ENCODE measurements at regions not wholly inside any gene's neighbourhood (a gene's known extent, or its start where the extent isn't known, plus 50 kb on each side); places are given as distances from the start of the nearest gene placed in this dataset.

GRCh38 chr13:110012102-110012739 lies 225.8 kb upstream of the IRS2 start:
- intact Hi-C loops (cut with micrococcal nuclease) (no loop called here), in situ Hi-C loops (cut with MboI) (no loop called here)
- no peaks in the 10 kb centered on the region for H3K79me2 ChIP-seq (ENCODE audit: control insufficient read depth, insufficient read depth, low read length)
- no peaks in the 10 kb centered on the region for H4K20me1 ChIP-seq (replicated peaks; ENCODE audit: control insufficient read depth, insufficient read depth, low read length)
- no peak for DNase-seq (ENCODE audit: extremely low read depth in 1 of 4, low spot score in 3 of 4)
- H3K4me2 ChIP-seq (ENCODE audit: insufficient read depth, low read length), result no peak overlapping the region
- WGBS (ENCODE audit: insufficient coverage, low coverage, missing lambda C conversion rate), result 0% methylated on average over 2 of the region's 2 CpGs
- CTCF ChIA-PET (ENCODE audit: low intra/inter-chr PET ratio), result no interaction called here
- H3K27me3 ChIP-seq (ENCODE audit: control insufficient read depth in 2 of 2, insufficient read depth in 2 of 2, low read length in 2 of 2), result peaks cover 0 to 3% of the 10 kb centered on the region in 2 experiments; a peak in 1 of 5 replicates
- ATAC-seq, result no peak
- no peaks in the 10 kb centered on the region for H3K9me3 ChIP-seq (replicated peaks; ENCODE audit: control insufficient read depth, insufficient read depth, low read depth, low read length)
- no TSS peak for BruUV-seq (replicated peaks)
- no peaks in the 10 kb centered on the region for H3K9me1 ChIP-seq (ENCODE audit: control insufficient read depth, insufficient read depth, low read length)
- H3K4me3 ChIP-seq, result no peak overlapping the region
- no peak for FAIRE-seq
- POLR2A ChIA-PET, result no interaction called here
- no peak for TF ChIP-seq RUNX1 (IDR thresholded peaks at IDR 0.05; ENCODE audit: low read depth)
- no peak for TF ChIP-seq HNRNPL (IDR thresholded peaks at IDR 0.05; ENCODE audit: low read depth, low read length)
- no peak overlapping the region for H3K9ac ChIP-seq (ENCODE audit: insufficient read depth in 1 of 2, low read depth in 2 of 2, low read length in 2 of 2)
- no peak overlapping the region for H3K27ac ChIP-seq (ENCODE audit: extremely low read depth, low read depth, low read length)
- H3K36me3 ChIP-seq (ENCODE audit: control insufficient read depth, insufficient read depth, low read length), result no peaks in the 10 kb centered on the region
- no peaks in the 10 kb centered on the region for H3K4me1 ChIP-seq (replicated peaks in 1 of 2; ENCODE audit: control insufficient read depth in 2 of 2, insufficient read depth in 2 of 2, low read length in 2 of 2)
- no peak overlapping the region for H2AFZ ChIP-seq (ENCODE audit: low read depth, low read length)

GRCh38 chr13:110010404-110011138 lies 224.2 kb upstream of the IRS2 start:
- ChIA-PET POLR2A (no interaction called here), CTCF (ENCODE audit: low intra/inter-chr PET ratio) (no interaction called here)
- H3K79me2 ChIP-seq (ENCODE audit: control insufficient read depth, insufficient read depth, low read length), result no peaks in the 10 kb centered on the region
- no peak for FAIRE-seq
- no peaks in the 10 kb centered on the region for H3K9me3 ChIP-seq (replicated peaks; ENCODE audit: control insufficient read depth, insufficient read depth, low read depth, low read length)
- no peak overlapping the region for H3K4me2 ChIP-seq (ENCODE audit: insufficient read depth, low read length)
- H3K9me1 ChIP-seq (ENCODE audit: control insufficient read depth, insufficient read depth, low read length), result no peaks in the 10 kb centered on the region
- intact Hi-C loops (cut with micrococcal nuclease) (no loop called here), in situ Hi-C loops (cut with MboI) (no loop called here)
- H4K20me1 ChIP-seq (replicated peaks; ENCODE audit: control insufficient read depth, insufficient read depth, low read length), result no peaks in the 10 kb centered on the region
- BruUV-seq (replicated peaks), result no TSS peak
- no peak overlapping the region for H3K9ac ChIP-seq (ENCODE audit: insufficient read depth in 1 of 2, low read depth in 2 of 2, low read length in 2 of 2)
- ATAC-seq, result no peak
- no peaks in the 10 kb centered on the region for H3K36me3 ChIP-seq (ENCODE audit: control insufficient read depth, insufficient read depth, low read length)
- H2AFZ ChIP-seq (ENCODE audit: low read depth, low read length), result no peak overlapping the region
- H3K27me3 ChIP-seq (ENCODE audit: control insufficient read depth in 2 of 2, insufficient read depth in 2 of 2, low read length in 2 of 2), result peaks cover 0 to 3% of the 10 kb centered on the region in 2 experiments; a peak in 1 of 5 replicates
- no peak for TF ChIP-seq WHSC1 (IDR thresholded peaks at IDR 0.05; ENCODE audit: low read length)
- no peak for TF ChIP-seq FOS (IDR thresholded peaks at IDR 0.05; ENCODE audit: extremely low read depth, insufficient read length)
- no peak for TF ChIP-seq ZNF408 (CRISPR knock-in tag; IDR thresholded peaks at IDR 0.05; ENCODE audit: low read depth)
- TF ChIP-seq EP400 (IDR thresholded peaks at IDR 0.05), result no peak
- no peak for TF ChIP-seq ZEB2 (IDR thresholded peaks at IDR 0.05)
- TF ChIP-seq BCOR (IDR thresholded peaks at IDR 0.05), result no peak
- no peak for DNase-seq (ENCODE audit: extremely low read depth in 1 of 4, low spot score in 3 of 4)
- no peaks in the 10 kb centered on the region for H3K4me1 ChIP-seq (replicated peaks in 1 of 2; ENCODE audit: control insufficient read depth in 2 of 2, insufficient read depth in 2 of 2, low read length in 2 of 2)
- 0% methylated on average over 4 of the region's 5 CpGs for WGBS (ENCODE audit: insufficient coverage, low coverage, missing lambda C conversion rate)
- no peak overlapping the region for H3K4me3 ChIP-seq
- no peak overlapping the region for H3K27ac ChIP-seq (ENCODE audit: extremely low read depth, low read depth, low read length)
